T-cell (primary cell): ENCODE measurements at regions not wholly inside any gene's neighbourhood (a gene's known extent, or its start where the extent isn't known, plus 50 kb on each side); places are given as distances from the start of the nearest gene placed in this dataset.

ENCODE experiments used
- ATAC-seq, 4 experiments: fragments of 200-7000 bp in 3 of 4; fragments of 150-1000 bp in 1 of 4; cut with Tn5 transposase; replicated peaks in 1 of 4; 1 replicate in 3 of 4; 2 replicates in 1 of 4; pipeline ENCODE4 v1.10.0; 2021; ENCODE audit warnings: moderate library complexity in 3 of 4, mild to moderate bottlenecking in 2 of 4, moderate number of reproducible peaks in 1 of 4
- CTCF ChIA-PET, 2 donors: fragments of 300-600 bp; sonication (Branson Sonifier 250); formaldehyde crosslinking; loops; one replicate each; lab custom pipeline; 2022; ENCODE audit warnings: antibody characterized with exemption in 2 of 2; lab: Charles Lee
- POLR2A ChIA-PET, 2 donors: fragments of 300-600 bp; sonication (Branson Sonifier 250); formaldehyde crosslinking; loops; one replicate each; lab custom pipeline; 2022; ENCODE audit warnings: antibody characterized with exemption in 2 of 2; lab: Charles Lee
- DNase-seq, 35 experiments: peaks; one replicate each; pipeline versions ENCODE4 v3.0.0 to v3.0.0-alpha.2; 2013 to 2023
- H3K27ac ChIP-seq: one replicate; pipeline ENCODE4 v1.5.1; 2013; ENCODE audit warnings: low read length
- H3K27me3 ChIP-seq, 2 experiments: replicated peaks in 1 of 2; 1 replicate in 1 of 2; 2 replicates in 1 of 2; pipeline versions ENCODE4 v1.6.1 to v1.7.0; 2013; ENCODE audit warnings: low read length in 1 of 2, mixed read lengths in 1 of 2; ENCODE audit not compliant: control insufficient read depth in 2 of 2, insufficient read depth in 2 of 2; ENCODE audit errors: extremely low read depth in 1 of 2
- H3K36me3 ChIP-seq, 2 donors: 1 replicate in 1 of 2; 2 replicates in 1 of 2; pipeline versions ENCODE4 v1.6.1 to v1.7.0; 2013; ENCODE audit warnings: low read length in 1 of 2; ENCODE audit not compliant: control insufficient read depth in 2 of 2, insufficient read depth in 1 of 2; ENCODE audit errors: extremely low read depth in 1 of 2
- H3K4me1 ChIP-seq, 2 experiments: 1 replicate in 1 of 2; 2 replicates in 1 of 2; pipeline versions ENCODE4 v1.6.1 to v1.7.0; 2013; ENCODE audit warnings: low read length in 2 of 2, mixed read lengths in 1 of 2; ENCODE audit not compliant: insufficient read depth in 2 of 2, control insufficient read depth in 1 of 2; ENCODE audit errors: extremely low read depth in 1 of 2
- H3K4me3 ChIP-seq, 2 donors: 1 replicate in 1 of 2; 2 replicates in 1 of 2; pipeline versions ENCODE4 v1.5.1 to v1.7.0; 2013; ENCODE audit warnings: mild to moderate bottlenecking in 2 of 2, low read length in 1 of 2, moderate library complexity in 1 of 2; ENCODE audit not compliant: control insufficient read depth in 1 of 2; ENCODE audit errors: extremely low read depth in 1 of 2
- H3K9me3 ChIP-seq: 2 replicates; pipeline ENCODE4 v1.7.0; 2013
- H3K27ac Mint-ChIP-seq, 2 donors: one replicate each; pipeline ENCODE4 v1.8.0; 2020 to 2021; ENCODE audit warnings: mild to moderate bottlenecking in 2 of 2, mixed read lengths in 2 of 2
- H3K27me3 Mint-ChIP-seq, 2 donors: one replicate each; pipeline ENCODE4 v1.8.0; 2021 to 2022; ENCODE audit warnings: mixed read lengths in 2 of 2
- H3K36me3 Mint-ChIP-seq: one replicate; pipeline ENCODE4 v1.8.0; 2021; ENCODE audit warnings: mixed read lengths
- H3K4me1 Mint-ChIP-seq, 3 donors: one replicate each; pipeline ENCODE4 v1.8.0; 2020 to 2022; ENCODE audit warnings: mixed read lengths in 3 of 3, mild to moderate bottlenecking in 1 of 3
- H3K4me3 Mint-ChIP-seq, 3 donors: one replicate each; pipeline ENCODE4 v1.8.0; 2020 to 2022; ENCODE audit warnings: mild to moderate bottlenecking in 3 of 3, mixed read lengths in 3 of 3, moderate library complexity in 3 of 3
- H3K9me3 Mint-ChIP-seq, 3 donors: one replicate each; pipeline ENCODE4 v1.8.0; 2020 to 2022; ENCODE audit warnings: mixed read lengths in 3 of 3
- WGBS: methylation state at CpG from one replicate; pipeline ENCODE4 v1.1.5; 2013; ENCODE audit warnings: missing lambda C conversion rate; ENCODE audit not compliant: insufficient coverage; 5-methylcytosine and 5-hydroxymethylcytosine counted together

GRCh38 chr5:31114817-31115216 is 78.7 kb upstream of the CDH6 start:
- no peaks in the 10 kb centered on the region for H3K27me3 Mint-ChIP-seq
- no peaks in the 10 kb centered on the region for H3K9me3 ChIP-seq
- POLR2A ChIA-PET = no interaction called here
- 29% methylated on average over 1 of the region's 2 CpGs for WGBS
- no peaks in the 10 kb centered on the region for H3K4me1 ChIP-seq
- H3K4me3 ChIP-seq = no peak overlapping the region
- H3K27me3 ChIP-seq = no peaks in the 10 kb centered on the region
- no peak overlapping the region for H3K4me3 Mint-ChIP-seq
- peaks cover 0 to 9% (median 4%) of the 10 kb centered on the region in 3 donors for H3K9me3 Mint-ChIP-seq
- H3K4me1 Mint-ChIP-seq = no peaks in the 10 kb centered on the region
- CTCF ChIA-PET = no interaction called here
- DNase-seq (no peak), ATAC-seq (no peak)
- no peak overlapping the region for H3K27ac Mint-ChIP-seq
- no peaks in the 10 kb centered on the region for H3K36me3 Mint-ChIP-seq
- H3K27ac ChIP-seq = no peak overlapping the region
- H3K36me3 ChIP-seq = no peaks in the 10 kb centered on the region

GRCh38 chr5:31113666-31114350 is 79.7 kb upstream of the CDH6 start:
- no peaks in the 10 kb centered on the region for H3K36me3 ChIP-seq
- ChIA-PET POLR2A (no interaction called here), CTCF (no interaction called here)
- no CpG with 5 or more reads among the region's 1 CpG for WGBS
- no peaks in the 10 kb centered on the region for H3K9me3 ChIP-seq
- DNase-seq = no peak
- no peak for ATAC-seq
- Mint-ChIP-seq H3K27ac (no peak overlapping the region), H3K4me1 (no peaks in the 10 kb centered on the region), H3K4me3 (no peak overlapping the region), H3K27me3 (no peaks in the 10 kb centered on the region), H3K9me3 (peaks cover 1 to 5% (median 4%) of the 10 kb centered on the region in 3 donors), H3K36me3 (no peaks in the 10 kb centered on the region)
- no peaks in the 10 kb centered on the region for H3K27me3 ChIP-seq
- no peak overlapping the region for H3K4me3 ChIP-seq
- H3K4me1 ChIP-seq = no peaks in the 10 kb centered on the region
- no peak overlapping the region for H3K27ac ChIP-seq

GRCh38 chr5:31113101-31113500 is 80.4 kb upstream of the CDH6 start:
- Histone ChIP-seq H3K36me3 (no peaks in the 10 kb centered on the region), H3K27ac (no peak overlapping the region), H3K9me3 (no peaks in the 10 kb centered on the region), H3K27me3 (no peaks in the 10 kb centered on the region), H3K4me1 (no peaks in the 10 kb centered on the region), H3K4me3 (no peak overlapping the region)
- Mint-ChIP-seq H3K27me3 (no peaks in the 10 kb centered on the region), H3K36me3 (no peaks in the 10 kb centered on the region), H3K9me3 (peaks cover 4% of the 10 kb centered on the region in 3 donors), H3K27ac (no peak overlapping the region), H3K4me1 (no peaks in the 10 kb centered on the region), H3K4me3 (no peak overlapping the region)
- no CpG with 5 or more reads among the region's 3 CpGs for WGBS
- DNase-seq (no peak), ATAC-seq (no peak)
- CTCF ChIA-PET = no interaction called here
- POLR2A ChIA-PET = no interaction called here

- CTCF ChIA-PET = no interaction called here
- Mint-ChIP-seq H3K27me3 (no peaks in the 10 kb centered on the region), H3K4me3 (no peak overlapping the region), H3K36me3 (no peaks in the 10 kb centered on the region), H3K9me3 (peaks cover 0 to 10% (median 4%) of the 10 kb centered on the region in 3 donors), H3K4me1 (no peaks in the 10 kb centered on the region), H3K27ac (no peak overlapping the region)
- WGBS = no CpG with 5 or more reads among the region's 2 CpGs
- no peaks in the 10 kb centered on the region for H3K4me1 ChIP-seq
- no peak for ATAC-seq
- no peak overlapping the region for H3K4me3 ChIP-seq
- no peak overlapping the region for H3K27ac ChIP-seq
- H3K9me3 ChIP-seq = no peaks in the 10 kb centered on the region
- DNase-seq = no peak
- no peaks in the 10 kb centered on the region for H3K36me3 ChIP-seq
- H3K27me3 ChIP-seq = no peaks in the 10 kb centered on the region
- POLR2A ChIA-PET = no interaction called here
Measured at GRCh38 chr5:31107091-31107518, 86.4 kb upstream of the CDH6 start.

- peaks cover 0 to 10% (median 4%) of the 10 kb centered on the region in 3 donors for H3K9me3 Mint-ChIP-seq
- Histone ChIP-seq H3K9me3 (no peaks in the 10 kb centered on the region), H3K4me3 (no peak overlapping the region), H3K27ac (no peak overlapping the region), H3K27me3 (no peaks in the 10 kb centered on the region), H3K36me3 (no peaks in the 10 kb centered on the region), H3K4me1 (no peaks in the 10 kb centered on the region)
- DNase-seq (no peak), ATAC-seq (no peak)
- no peak overlapping the region for H3K27ac Mint-ChIP-seq
- H3K4me3 Mint-ChIP-seq = no peak overlapping the region
- no CpG with 5 or more reads among the region's 4 CpGs for WGBS
- CTCF ChIA-PET = no interaction called here
- no peaks in the 10 kb centered on the region for H3K27me3 Mint-ChIP-seq
- POLR2A ChIA-PET = no interaction called here
- H3K36me3 Mint-ChIP-seq = no peaks in the 10 kb centered on the region
- H3K4me1 Mint-ChIP-seq = no peaks in the 10 kb centered on the region
Measured at GRCh38 chr5:31106691-31107090, 86.8 kb upstream of the CDH6 start.

GRCh38 chr5:31106278-31106677 is 87.2 kb upstream of the CDH6 start:
- no peaks in the 10 kb centered on the region for H3K36me3 Mint-ChIP-seq
- no peaks in the 10 kb centered on the region for H3K4me1 ChIP-seq
- H3K36me3 ChIP-seq = no peaks in the 10 kb centered on the region
- CTCF ChIA-PET = no interaction called here
- H3K9me3 ChIP-seq = no peaks in the 10 kb centered on the region
- POLR2A ChIA-PET = no interaction called here
- no peaks in the 10 kb centered on the region for H3K27me3 ChIP-seq
- H3K4me3 ChIP-seq = no peak overlapping the region
- H3K27me3 Mint-ChIP-seq = no peaks in the 10 kb centered on the region
- WGBS = 71% methylated on average over 1 of the region's 2 CpGs
- peaks cover 0 to 10% (median under 1%) of the 10 kb centered on the region in 3 donors for H3K9me3 Mint-ChIP-seq
- H3K27ac Mint-ChIP-seq = no peak overlapping the region
- H3K4me3 Mint-ChIP-seq = no peak overlapping the region
- no peak overlapping the region for H3K27ac ChIP-seq
- H3K4me1 Mint-ChIP-seq = no peaks in the 10 kb centered on the region
- ATAC-seq (no peak), DNase-seq (no peak)

- no peaks in the 10 kb centered on the region for H3K27me3 Mint-ChIP-seq
- ATAC-seq = no peak
- CTCF ChIA-PET = no interaction called here
Measured at GRCh38 chr5:31104775-31105174, 88.7 kb upstream of the CDH6 start.

More at GRCh38 chr5:31104775-31105174, 88.7 kb upstream of the CDH6 start:
- POLR2A ChIA-PET = no interaction called here
- H3K4me3 ChIP-seq = no peak overlapping the region
- no peak overlapping the region for H3K27ac Mint-ChIP-seq
- no peaks in the 10 kb centered on the region for H3K36me3 ChIP-seq
- H3K4me3 Mint-ChIP-seq = no peak overlapping the region
- H3K27me3 ChIP-seq = no peaks in the 10 kb centered on the region
- H3K4me1 Mint-ChIP-seq = no peaks in the 10 kb centered on the region
- no peak overlapping the region for H3K27ac ChIP-seq
- H3K9me3 ChIP-seq = no peaks in the 10 kb centered on the region
- WGBS = 100% methylated on average over 1 of the region's 4 CpGs
- peaks cover 0 to 10% (median 0%) of the 10 kb centered on the region in 3 donors for H3K9me3 Mint-ChIP-seq
- no peak for DNase-seq
- no peaks in the 10 kb centered on the region for H3K36me3 Mint-ChIP-seq
- H3K4me1 ChIP-seq = no peaks in the 10 kb centered on the region
